ENCODE measurements at regions not wholly inside any gene's neighbourhood (a gene's known extent, or its start where the extent isn't known, plus 50 kb on each side); places are given as distances from the start of the nearest gene placed in this dataset.

GRCh38 chr3:10599017-10599416, 93.6 kb upstream of the ATP2B2 start:
- TF ChIP-seq STAT1 (IDR thresholded peaks at IDR 0.05; ENCODE audit: unreplicated experiment) (no peak), ETS1 (IDR thresholded peaks at IDR 0.05) (no peak), EZH2phosphoT487 (IDR thresholded peaks at IDR 0.05; ENCODE audit: unreplicated experiment) (no peak), REST (IDR thresholded peaks at IDR 0.05; ENCODE audit: unreplicated experiment) (no peak), CREB1 (CRISPR knock-in tag; IDR thresholded peaks at IDR 0.05; ENCODE audit: low read depth) (no peak), ZNF462 (CRISPR knock-in tag; IDR thresholded peaks at IDR 0.05) (no peak), POLR2AphosphoS5 (IDR thresholded peaks at IDR 0.05; ENCODE audit: low read depth) (no peak), CTCF (conservative IDR thresholded peaks at IDR 0.05; ENCODE audit: low read depth in 2 of 2) (no peak), ZNF331 (CRISPR knock-in tag; IDR thresholded peaks at IDR 0.05; ENCODE audit: low read depth) (no peak)
- H4K20me1 ChIP-seq (replicated peaks; ENCODE audit: insufficient read depth): no peaks in the 10 kb centered on the region
- H3K79me2 ChIP-seq (replicated peaks; ENCODE audit: insufficient read depth): no peaks in the 10 kb centered on the region
- Mint-ChIP-seq H3K4me1 (peaks cover 18% of the 10 kb centered on the region), H3K36me3 (ENCODE audit: low read depth) (no peaks in the 10 kb centered on the region), H3K27me3 (ENCODE audit: insufficient read depth, low read depth, poor library complexity) (peaks cover 7% of the 10 kb centered on the region), H3K27ac (no peak overlapping the region), H3K9me3 (no peaks in the 10 kb centered on the region), H3K4me3 (no peak overlapping the region)
- H3K27ac ChIP-seq (ENCODE audit: low read depth): no peak overlapping the region
- H3K36me3 ChIP-seq (ENCODE audit: insufficient read depth): no peaks in the 10 kb centered on the region
- DNase-seq (ENCODE audit: low spot score) (no peak), ATAC-seq (no peak)
- H3K4me3 ChIP-seq: no peak overlapping the region
- no peaks in the 10 kb centered on the region for H3K9me2 ChIP-seq (ENCODE audit: insufficient read depth)
- no peaks in the 10 kb centered on the region for H3K27me3 ChIP-seq (ENCODE audit: insufficient read depth)
- H3K4me1 ChIP-seq (ENCODE audit: insufficient read depth): no peaks in the 10 kb centered on the region
- no peak overlapping the region for H2AFZ ChIP-seq
- H3K4me2 ChIP-seq: no peak overlapping the region
- H3F3A ChIP-seq (replicated peaks; ENCODE audit: low read depth): no peaks in the 10 kb centered on the region
